Renal cortical epithelial cell (primary cell): ENCODE measurements at regions not wholly inside any gene's neighbourhood (a gene's known extent, or its start where the extent isn't known, plus 50 kb on each side); places are given as distances from the start of the nearest gene placed in this dataset.
A peak's percentile ranks its signal among the peaks of the same experiment; 100 is the strongest.

Experiments used
- DNase-seq: peaks from one replicate; pipeline ENCODE4 v3.0.0-alpha.2; 2011; ENCODE audit warnings: low read depth

- DNase-seq = no peak
Measured at GRCh38 chr1:34408011-34408410, 231.3 kb downstream of the C1orf94 start.

GRCh38 chr1:34409689-34410229 lies 233.1 kb downstream of the C1orf94 start:
- no peak for DNase-seq

- no peak for DNase-seq
Measured at GRCh38 chr1:34412598-34413370, 236.1 kb downstream of the C1orf94 start.

- DNase-seq = no peak
Measured at GRCh38 chr1:34415140-34415539, 238.4 kb downstream of the C1orf94 start.

- no peak for DNase-seq
Measured at GRCh38 chr1:34418166-34418565, 241.5 kb downstream of the C1orf94 start.

GRCh38 chr1:34419663-34420136 lies 243.0 kb downstream of the C1orf94 start:
- no peak for DNase-seq

GRCh38 chr1:34425046-34425445 lies 248.3 kb downstream of the C1orf94 start:
- no peak for DNase-seq

GRCh38 chr1:34425785-34426184 lies 249.1 kb downstream of the C1orf94 start:
- no peak for DNase-seq

- no peak for DNase-seq
Measured at GRCh38 chr1:34426325-34426896, 249.7 kb downstream of the C1orf94 start.

GRCh38 chr1:34427170-34427569 lies 250.5 kb downstream of the C1orf94 start:
- no peak for DNase-seq

- DNase-seq = no peak
Measured at GRCh38 chr1:34433099-34433498, 256.4 kb downstream of the C1orf94 start.

GRCh38 chr1:34436836-34437235 lies 260.1 kb downstream of the C1orf94 start:
- no peak for DNase-seq

- DNase-seq = no peak
Measured at GRCh38 chr1:34441259-34442069, 264.8 kb downstream of the C1orf94 start.

- DNase-seq = no peak
Measured at GRCh38 chr1:34444516-34444915, 267.8 kb downstream of the C1orf94 start.

GRCh38 chr1:34450325-34450724 lies 273.6 kb downstream of the C1orf94 start:
- no peak for DNase-seq

GRCh38 chr1:34452451-34452850 lies 275.7 kb downstream of the C1orf94 start:
- DNase-seq = no peak

GRCh38 chr1:34455121-34455520 lies 278.4 kb downstream of the C1orf94 start:
- no peak for DNase-seq

- peak; percentile 11 for DNase-seq
Measured at GRCh38 chr1:34460193-34460592, 283.5 kb downstream of the C1orf94 start.

- DNase-seq = no peak
Measured at GRCh38 chr1:34470401-34470800, 284.4 kb upstream of the GJB5 start.

GRCh38 chr1:34474566-34474965 lies 280.3 kb upstream of the GJB5 start:
- no peak for DNase-seq

GRCh38 chr1:34476371-34476770 lies 278.5 kb upstream of the GJB5 start:
- no peak for DNase-seq

- DNase-seq = no peak
Measured at GRCh38 chr1:34477632-34478141, 277.2 kb upstream of the GJB5 start.
